ENCODE measurements at regions not wholly inside any gene's neighbourhood (a gene's known extent, or its start where the extent isn't known, plus 50 kb on each side); places are given as distances from the start of the nearest gene placed in this dataset.

DNA sequence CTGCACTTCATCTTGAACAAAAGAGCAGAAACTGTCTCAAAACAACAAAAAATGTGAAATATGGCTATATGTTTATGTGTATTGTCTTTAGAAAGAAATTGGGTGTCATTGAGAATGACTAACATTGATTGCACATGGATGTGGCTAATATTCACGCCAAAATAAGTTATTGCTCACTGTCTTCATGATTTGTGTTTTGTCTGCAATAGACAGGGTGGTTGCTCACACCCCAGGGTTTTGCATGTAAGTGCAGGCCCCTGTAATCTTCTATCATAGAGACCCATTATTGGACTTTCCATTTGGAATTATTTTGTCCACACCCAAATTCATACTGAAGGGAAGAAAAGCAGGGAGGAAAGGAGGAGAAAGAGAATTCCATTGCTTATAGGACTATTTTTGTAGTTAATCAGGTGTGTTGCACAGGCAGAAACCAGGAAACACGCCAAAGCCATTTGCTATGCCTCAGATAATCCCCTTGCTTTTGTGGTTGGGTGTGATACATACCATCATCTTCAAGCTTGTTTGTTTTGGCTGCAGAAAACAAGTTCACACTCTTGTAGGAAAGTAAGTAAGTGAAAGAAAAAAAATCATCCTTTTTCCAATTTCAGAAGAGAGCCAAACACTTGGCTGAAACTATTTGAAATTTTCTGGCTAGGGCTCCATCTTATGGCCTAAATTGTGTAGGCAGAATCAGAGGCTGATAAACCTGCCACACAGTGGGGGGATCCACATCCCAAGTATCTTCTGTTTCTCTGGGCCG lies 214.1 kb downstream of the COL12A1 start:
- H3K36me3 Mint-ChIP-seq (ENCODE audit: low read depth) = no peaks in the 10 kb centered on the region
- Histone ChIP-seq H3K4me1 (ENCODE audit: insufficient read depth) (peaks cover 22% of the 10 kb centered on the region), H4K20me1 (replicated peaks; ENCODE audit: insufficient read depth) (no peaks in the 10 kb centered on the region), H3K9me2 (ENCODE audit: insufficient read depth) (peaks cover 3% of the 10 kb centered on the region; the same call in 1 of the 2 replicates), H3K27ac (ENCODE audit: low read depth) (no peak overlapping the region), H3K79me2 (replicated peaks; ENCODE audit: insufficient read depth) (no peaks in the 10 kb centered on the region), H2AFZ (no peak overlapping the region), H3F3A (replicated peaks; ENCODE audit: low read depth) (no peaks in the 10 kb centered on the region), H3K36me3 (ENCODE audit: insufficient read depth) (no peaks in the 10 kb centered on the region), H3K4me2 (no peak overlapping the region), H3K4me3 (no peak overlapping the region), H3K27me3 (ENCODE audit: insufficient read depth) (no peaks in the 10 kb centered on the region)
- peaks cover 13% of the 10 kb centered on the region for H3K4me1 Mint-ChIP-seq
- H3K9me3 Mint-ChIP-seq = peaks cover 14% of the 10 kb centered on the region
- H3K27me3 Mint-ChIP-seq (ENCODE audit: insufficient read depth, low read depth, poor library complexity) = peaks cover under 1% of the 10 kb centered on the region
- H3K27ac Mint-ChIP-seq = no peak overlapping the region
- TF ChIP-seq STAT1 (IDR thresholded peaks at IDR 0.05; ENCODE audit: unreplicated experiment) = no peak
- TF ChIP-seq, protein P1, sequence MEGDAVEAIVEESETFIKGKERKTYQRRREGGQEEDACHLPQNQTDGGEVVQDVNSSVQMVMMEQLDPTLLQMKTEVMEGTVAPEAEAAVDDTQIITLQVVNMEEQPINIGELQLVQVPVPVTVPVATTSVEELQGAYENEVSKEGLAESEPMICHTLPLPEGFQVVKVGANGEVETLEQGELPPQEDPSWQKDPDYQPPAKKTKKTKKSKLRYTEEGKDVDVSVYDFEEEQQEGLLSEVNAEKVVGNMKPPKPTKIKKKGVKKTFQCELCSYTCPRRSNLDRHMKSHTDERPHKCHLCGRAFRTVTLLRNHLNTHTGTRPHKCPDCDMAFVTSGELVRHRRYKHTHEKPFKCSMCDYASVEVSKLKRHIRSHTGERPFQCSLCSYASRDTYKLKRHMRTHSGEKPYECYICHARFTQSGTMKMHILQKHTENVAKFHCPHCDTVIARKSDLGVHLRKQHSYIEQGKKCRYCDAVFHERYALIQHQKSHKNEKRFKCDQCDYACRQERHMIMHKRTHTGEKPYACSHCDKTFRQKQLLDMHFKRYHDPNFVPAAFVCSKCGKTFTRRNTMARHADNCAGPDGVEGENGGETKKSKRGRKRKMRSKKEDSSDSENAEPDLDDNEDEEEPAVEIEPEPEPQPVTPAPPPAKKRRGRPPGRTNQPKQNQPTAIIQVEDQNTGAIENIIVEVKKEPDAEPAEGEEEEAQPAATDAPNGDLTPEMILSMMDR (conservative IDR thresholded peaks at IDR 0.05; ENCODE audit: low read depth in 2 of 2) = peak; percentile 24 to 36; a peak in 3 of 4 replicates
- H3K4me3 Mint-ChIP-seq = no peak overlapping the region
- DNase-seq (ENCODE audit: low spot score) (peak; percentile 26), ATAC-seq (peak; percentile 64)

DNA sequence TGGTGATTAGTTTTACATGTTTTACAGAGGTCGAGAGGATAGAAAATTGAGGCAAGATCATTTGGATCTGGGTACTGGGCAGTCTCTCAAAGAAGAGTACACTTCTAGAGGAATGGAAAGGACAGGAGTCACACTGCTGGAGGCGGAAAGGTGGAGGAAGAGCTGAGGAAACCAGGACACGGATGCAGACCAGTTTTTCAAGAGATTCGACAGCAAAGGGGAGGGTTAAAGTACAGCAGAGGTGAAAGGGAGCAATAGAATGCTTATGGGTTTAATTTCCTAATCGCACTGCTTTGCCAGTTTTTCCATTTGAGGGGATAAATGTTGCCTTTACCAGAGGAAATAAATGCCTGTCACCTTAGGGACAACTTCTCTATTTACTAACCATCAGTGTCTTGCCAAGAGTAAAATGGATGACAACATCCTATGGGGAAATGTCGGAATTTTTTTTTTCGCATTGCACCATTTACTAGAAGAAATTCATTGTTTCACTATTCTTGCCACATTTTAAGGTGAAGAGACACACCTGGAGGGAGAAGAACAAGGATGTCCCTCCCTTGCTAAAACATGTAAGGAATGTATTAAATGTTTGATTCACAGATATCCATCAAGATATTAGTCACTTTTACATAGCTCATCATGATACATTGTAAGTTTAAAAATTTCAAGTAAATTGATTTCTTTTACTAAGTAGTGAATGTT lies 226.6 kb downstream of the COL12A1 start:
- H3K4me3 Mint-ChIP-seq = no peak overlapping the region
- peak overlapping the region; percentile 87; the same call in 1 of the 2 replicates for H2AFZ ChIP-seq
- H3K4me2 ChIP-seq = no peak overlapping the region
- H3K27me3 ChIP-seq (ENCODE audit: insufficient read depth) = no peaks in the 10 kb centered on the region
- H3K4me1 Mint-ChIP-seq = no peaks in the 10 kb centered on the region
- H3K36me3 ChIP-seq (ENCODE audit: insufficient read depth) = no peaks in the 10 kb centered on the region
- no peaks in the 10 kb centered on the region for H3K27me3 Mint-ChIP-seq (ENCODE audit: insufficient read depth, low read depth, poor library complexity)
- no peaks in the 10 kb centered on the region for H3F3A ChIP-seq (replicated peaks; ENCODE audit: low read depth)
- H3K9me2 ChIP-seq (ENCODE audit: insufficient read depth) = no peaks in the 10 kb centered on the region
- no peaks in the 10 kb centered on the region for H3K9me3 Mint-ChIP-seq
- no peak for ATAC-seq
- no peak overlapping the region for H3K4me3 ChIP-seq
- H3K27ac Mint-ChIP-seq = no peak overlapping the region
- H3K27ac ChIP-seq (ENCODE audit: low read depth) = no peak overlapping the region
- H3K36me3 Mint-ChIP-seq (ENCODE audit: low read depth) = no peaks in the 10 kb centered on the region
- no peaks in the 10 kb centered on the region for H4K20me1 ChIP-seq (replicated peaks; ENCODE audit: insufficient read depth)
- H3K79me2 ChIP-seq (replicated peaks; ENCODE audit: insufficient read depth) = no peaks in the 10 kb centered on the region
- DNase-seq (ENCODE audit: low spot score) = no peak
- H3K4me1 ChIP-seq (ENCODE audit: insufficient read depth) = no peaks in the 10 kb centered on the region
- TF ChIP-seq POLR2AphosphoS5 (IDR thresholded peaks at IDR 0.05; ENCODE audit: low read depth) (no peak), STAT1 (IDR thresholded peaks at IDR 0.05; ENCODE audit: unreplicated experiment) (no peak), EZH2phosphoT487 (IDR thresholded peaks at IDR 0.05; ENCODE audit: unreplicated experiment) (no peak), ZNF114 (CRISPR knock-in tag; IDR thresholded peaks at IDR 0.05) (no peak), JUNB (IDR thresholded peaks at IDR 0.05; ENCODE audit: unreplicated experiment) (no peak), CREB1 (CRISPR knock-in tag; IDR thresholded peaks at IDR 0.05; ENCODE audit: low read depth) (no peak)
- TF ChIP-seq, protein P2, sequence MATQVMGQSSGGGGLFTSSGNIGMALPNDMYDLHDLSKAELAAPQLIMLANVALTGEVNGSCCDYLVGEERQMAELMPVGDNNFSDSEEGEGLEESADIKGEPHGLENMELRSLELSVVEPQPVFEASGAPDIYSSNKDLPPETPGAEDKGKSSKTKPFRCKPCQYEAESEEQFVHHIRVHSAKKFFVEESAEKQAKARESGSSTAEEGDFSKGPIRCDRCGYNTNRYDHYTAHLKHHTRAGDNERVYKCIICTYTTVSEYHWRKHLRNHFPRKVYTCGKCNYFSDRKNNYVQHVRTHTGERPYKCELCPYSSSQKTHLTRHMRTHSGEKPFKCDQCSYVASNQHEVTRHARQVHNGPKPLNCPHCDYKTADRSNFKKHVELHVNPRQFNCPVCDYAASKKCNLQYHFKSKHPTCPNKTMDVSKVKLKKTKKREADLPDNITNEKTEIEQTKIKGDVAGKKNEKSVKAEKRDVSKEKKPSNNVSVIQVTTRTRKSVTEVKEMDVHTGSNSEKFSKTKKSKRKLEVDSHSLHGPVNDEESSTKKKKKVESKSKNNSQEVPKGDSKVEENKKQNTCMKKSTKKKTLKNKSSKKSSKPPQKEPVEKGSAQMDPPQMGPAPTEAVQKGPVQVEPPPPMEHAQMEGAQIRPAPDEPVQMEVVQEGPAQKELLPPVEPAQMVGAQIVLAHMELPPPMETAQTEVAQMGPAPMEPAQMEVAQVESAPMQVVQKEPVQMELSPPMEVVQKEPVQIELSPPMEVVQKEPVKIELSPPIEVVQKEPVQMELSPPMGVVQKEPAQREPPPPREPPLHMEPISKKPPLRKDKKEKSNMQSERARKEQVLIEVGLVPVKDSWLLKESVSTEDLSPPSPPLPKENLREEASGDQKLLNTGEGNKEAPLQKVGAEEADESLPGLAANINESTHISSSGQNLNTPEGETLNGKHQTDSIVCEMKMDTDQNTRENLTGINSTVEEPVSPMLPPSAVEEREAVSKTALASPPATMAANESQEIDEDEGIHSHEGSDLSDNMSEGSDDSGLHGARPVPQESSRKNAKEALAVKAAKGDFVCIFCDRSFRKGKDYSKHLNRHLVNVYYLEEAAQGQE (IDR thresholded peaks at IDR 0.05; ENCODE audit: unreplicated experiment) = no peak
- TF ChIP-seq, protein P1 (conservative IDR thresholded peaks at IDR 0.05; ENCODE audit: low read depth in 2 of 2) = no peak
- TF ChIP-seq, protein P3, sequence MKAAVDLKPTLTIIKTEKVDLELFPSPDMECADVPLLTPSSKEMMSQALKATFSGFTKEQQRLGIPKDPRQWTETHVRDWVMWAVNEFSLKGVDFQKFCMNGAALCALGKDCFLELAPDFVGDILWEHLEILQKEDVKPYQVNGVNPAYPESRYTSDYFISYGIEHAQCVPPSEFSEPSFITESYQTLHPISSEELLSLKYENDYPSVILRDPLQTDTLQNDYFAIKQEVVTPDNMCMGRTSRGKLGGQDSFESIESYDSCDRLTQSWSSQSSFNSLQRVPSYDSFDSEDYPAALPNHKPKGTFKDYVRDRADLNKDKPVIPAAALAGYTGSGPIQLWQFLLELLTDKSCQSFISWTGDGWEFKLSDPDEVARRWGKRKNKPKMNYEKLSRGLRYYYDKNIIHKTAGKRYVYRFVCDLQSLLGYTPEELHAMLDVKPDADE (IDR thresholded peaks at IDR 0.05) = no peak

All from GM23338 (cell line).